Neural cell (in vitro differentiated cells): ENCODE measurements at regions not wholly inside any gene's neighbourhood (a gene's known extent, or its start where the extent isn't known, plus 50 kb on each side); places are given as distances from the start of the nearest gene placed in this dataset.

Experiments
- CTCF ChIP-seq: fragments of 450-650 bp; IDR thresholded peaks from 2 replicates; pipeline ENCODE4 v1.5.1; 2014; ENCODE audit warnings: antibody characterized with exemption, mild to moderate bottlenecking, moderate library complexity; ENCODE audit not compliant: poor library complexity, severe bottlenecking
- EZH2 ChIP-seq: fragments of 200-600, 300-800 bp; shearing (Covaris generic), sonication (generic); IDR thresholded peaks from 2 replicates; pipeline ENCODE4 v1.6.1; 2014; ENCODE audit warnings: antibody characterized with exemption, low read length, borderline replicate concordance, mild to moderate bottlenecking; ENCODE audit not compliant: insufficient read depth, poor library complexity, severe bottlenecking
- REST ChIP-seq: IDR thresholded peaks from 2 replicates; pipeline ENCODE4 v1.6.1; 2012; ENCODE audit warnings: borderline replicate concordance
- TAF1 ChIP-seq: IDR thresholded peaks from 2 replicates; pipeline ENCODE4 v1.6.1; 2012; ENCODE audit warnings: low read depth

- TF ChIP-seq CTCF (no peak), REST (no peak), EZH2 (no peak), TAF1 (no peak)
Observed at GRCh38 chr7:21154614-21155013, 273.3 kb upstream of the SP4 start.
